Mesenchymal stem cell (in vitro differentiated cells and primary cell): ENCODE measurements at regions not wholly inside any gene's neighbourhood (a gene's known extent, or its start where the extent isn't known, plus 50 kb on each side); places are given as distances from the start of the nearest gene placed in this dataset.

Experiments used
- DNase-seq: peaks from one replicate; pipeline ENCODE4 v3.0.0-alpha.2; 2013
- H2AFZ ChIP-seq: one replicate; pipeline ENCODE4 v1.6.1; 2013; ENCODE audit warnings: low read depth, mild to moderate bottlenecking, control low read depth, inconsistent platforms, low read length, moderate library complexity
- H2AK5ac ChIP-seq: 2 replicates; pipeline ENCODE4 v1.6.1; 2013; ENCODE audit warnings: low read length, moderate library complexity, mild to moderate bottlenecking, inconsistent platforms; ENCODE audit not compliant: severe bottlenecking
- H2BK120ac ChIP-seq: one replicate; pipeline ENCODE4 v1.6.1; 2013; ENCODE audit warnings: low read depth, mild to moderate bottlenecking, inconsistent platforms, low read length, moderate library complexity
- H2BK12ac ChIP-seq, 2 experiments: one replicate each; pipeline ENCODE4 v1.6.1; 2013; ENCODE audit warnings: inconsistent platforms in 2 of 2, low read length in 2 of 2, mild to moderate bottlenecking in 2 of 2, moderate library complexity in 2 of 2, control low read depth in 1 of 2
- H2BK15ac ChIP-seq: one replicate; pipeline ENCODE4 v1.6.1; 2013; ENCODE audit warnings: mild to moderate bottlenecking, low read depth, inconsistent platforms; ENCODE audit not compliant: poor library complexity, severe bottlenecking
- H2BK5ac ChIP-seq: 2 replicates; pipeline ENCODE4 v1.6.1; 2013; ENCODE audit warnings: low read depth, mild to moderate bottlenecking, low read length, control low read depth, inconsistent platforms; ENCODE audit not compliant: poor library complexity, severe bottlenecking
- H3K14ac ChIP-seq, 2 experiments: one replicate each; pipeline ENCODE4 v1.6.1; 2013; ENCODE audit warnings: inconsistent platforms in 2 of 2, low read length in 2 of 2, control low read depth in 1 of 2, mild to moderate bottlenecking in 1 of 2, moderate library complexity in 1 of 2
- H3K18ac ChIP-seq, 2 experiments: one replicate each; pipeline ENCODE4 v1.6.1; 2013; ENCODE audit warnings: inconsistent platforms in 2 of 2, low read length in 2 of 2, control low read depth in 1 of 2, low read depth in 1 of 2, mild to moderate bottlenecking in 1 of 2
- H3K23ac ChIP-seq, 2 experiments: one replicate each; pipeline ENCODE4 v1.6.1; 2013; ENCODE audit warnings: inconsistent platforms in 2 of 2, low read length in 2 of 2, mild to moderate bottlenecking in 2 of 2, moderate library complexity in 2 of 2, control low read depth in 1 of 2
- H3K27ac ChIP-seq: 2 replicates; pipeline ENCODE4 v1.5.1; 2013; ENCODE audit warnings: mild to moderate bottlenecking, moderate library complexity, low read length, control low read depth, inconsistent platforms; ENCODE audit not compliant: poor library complexity, severe bottlenecking
- H3K27me3 ChIP-seq, 2 experiments: 2 replicates each; pipeline versions ENCODE4 v1.6.1 to v1.7.0; 2013; ENCODE audit warnings: low read length in 2 of 2, mild to moderate bottlenecking in 2 of 2, moderate library complexity in 2 of 2, control low read depth in 1 of 2, inconsistent platforms in 1 of 2; ENCODE audit not compliant: control insufficient read depth in 1 of 2, insufficient read depth in 1 of 2
- H3K36me3 ChIP-seq, 2 experiments: 2 replicates each; pipeline versions ENCODE4 v1.6.1 to v1.7.0; 2013; ENCODE audit warnings: low read length in 2 of 2, control low read depth in 1 of 2, inconsistent platforms in 1 of 2, low read depth in 1 of 2, mild to moderate bottlenecking in 1 of 2; ENCODE audit not compliant: insufficient read depth in 2 of 2, control insufficient read depth in 1 of 2
- H3K4ac ChIP-seq, 2 experiments: one replicate each; pipeline ENCODE4 v1.6.1; 2013; ENCODE audit warnings: inconsistent platforms in 2 of 2, low read length in 2 of 2, mild to moderate bottlenecking in 2 of 2, moderate library complexity in 2 of 2, control low read depth in 1 of 2, low read depth in 1 of 2
- H3K4me1 ChIP-seq: 2 replicates; pipeline ENCODE4 v1.6.1; 2013; ENCODE audit warnings: low read depth, low read length, control low read depth; ENCODE audit not compliant: control insufficient read depth, insufficient read depth
- H3K4me2 ChIP-seq: 2 replicates; pipeline ENCODE4 v1.6.1; 2013; ENCODE audit warnings: low read length, mild to moderate bottlenecking, inconsistent platforms; ENCODE audit not compliant: poor library complexity, severe bottlenecking
- H3K4me3 ChIP-seq, 2 experiments: 2 replicates each; pipeline versions ENCODE4 v1.5.1 to v1.7.0; 2013; ENCODE audit warnings: low read length in 2 of 2, mild to moderate bottlenecking in 2 of 2, control low read depth in 1 of 2, low read depth in 1 of 2; ENCODE audit not compliant: insufficient read depth in 1 of 2
- H3K79me1 ChIP-seq: replicated peaks from 2 replicates; pipeline ENCODE4 v1.6.1; 2013; ENCODE audit warnings: mild to moderate bottlenecking, control low read depth, low read length, inconsistent platforms; ENCODE audit not compliant: poor library complexity, severe bottlenecking
- H3K9ac ChIP-seq: 2 replicates; pipeline ENCODE4 v1.7.0; 2013; ENCODE audit warnings: mild to moderate bottlenecking, low read length, moderate library complexity
- H3K9me3 ChIP-seq: 2 replicates; pipeline ENCODE4 v1.7.0; 2013; ENCODE audit warnings: mild to moderate bottlenecking, low read length; ENCODE audit not compliant: control insufficient read depth
- H4K8ac ChIP-seq: one replicate; pipeline ENCODE4 v1.6.1; 2013; ENCODE audit warnings: inconsistent platforms, mild to moderate bottlenecking, low read length, moderate library complexity
- H4K91ac ChIP-seq: one replicate; pipeline ENCODE4 v1.6.1; 2013; ENCODE audit warnings: mild to moderate bottlenecking, low read length, inconsistent platforms
- WGBS: methylation state at CpG from one replicate; pipeline ENCODE4 v1.1.7; 2013; ENCODE audit warnings: mixed read lengths; 5-methylcytosine and 5-hydroxymethylcytosine counted together

DNA sequence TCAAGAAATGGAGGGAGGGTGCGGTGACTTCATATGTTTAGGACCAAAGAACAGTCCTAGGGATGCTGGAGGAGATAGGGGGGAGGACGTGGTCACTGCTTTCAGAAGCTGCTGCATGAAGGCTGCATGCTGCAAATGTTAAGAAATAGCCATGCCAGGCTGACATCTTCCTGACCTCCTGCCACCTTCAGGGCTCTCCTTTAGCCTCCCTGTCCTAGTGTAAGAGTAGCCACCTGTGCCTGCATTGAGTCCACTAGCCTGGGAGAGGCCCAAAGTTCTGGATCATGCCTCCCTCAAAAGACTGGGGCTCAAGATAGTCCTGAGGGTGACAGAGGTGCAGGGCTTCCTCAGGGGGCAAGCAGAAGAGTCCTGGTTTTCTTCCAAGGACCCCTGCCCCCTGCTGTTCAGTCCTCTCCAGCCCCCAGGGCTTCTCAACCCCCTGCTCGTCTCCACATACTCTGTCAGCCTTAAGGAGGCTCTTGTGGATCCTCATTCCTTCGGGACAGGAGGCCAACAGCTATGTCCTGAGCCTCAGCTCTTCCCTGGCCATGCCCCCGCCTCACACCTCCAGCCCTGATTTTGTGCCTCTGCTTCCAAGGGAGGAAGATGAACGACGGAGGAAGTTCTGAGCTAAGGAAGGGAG is 96.3 kb downstream of the MRPL14 start:
- DNase-seq: no peak
- no peak overlapping the region for H4K91ac ChIP-seq
- H2AK5ac ChIP-seq: no peak overlapping the region
- no peak overlapping the region for H2BK5ac ChIP-seq
- no peak overlapping the region for H3K23ac ChIP-seq
- H2BK15ac ChIP-seq: no peak overlapping the region
- no peak overlapping the region for H3K4ac ChIP-seq
- no peaks in the 10 kb centered on the region for H3K9me3 ChIP-seq
- H2BK12ac ChIP-seq: no peak overlapping the region
- no peaks in the 10 kb centered on the region for H3K79me1 ChIP-seq
- H3K4me1 ChIP-seq: peaks cover 14% of the 10 kb centered on the region
- H3K9ac ChIP-seq: no peak overlapping the region
- H3K4me2 ChIP-seq: no peak overlapping the region
- no peak overlapping the region for H3K14ac ChIP-seq
- H4K8ac ChIP-seq: no peak overlapping the region
- no peak overlapping the region for H3K4me3 ChIP-seq
- H3K36me3 ChIP-seq: no peaks in the 10 kb centered on the region
- peak overlapping the region; percentile 5 for H2AFZ ChIP-seq
- H3K27me3 ChIP-seq: no peaks in the 10 kb centered on the region
- H3K27ac ChIP-seq: no peak overlapping the region
- peak overlapping the region in 1 of 2 experiments; percentile 37 for H3K18ac ChIP-seq
- no peak overlapping the region for H2BK120ac ChIP-seq
- WGBS: 93% methylated on average over 5 of the region's 7 CpGs

DNA sequence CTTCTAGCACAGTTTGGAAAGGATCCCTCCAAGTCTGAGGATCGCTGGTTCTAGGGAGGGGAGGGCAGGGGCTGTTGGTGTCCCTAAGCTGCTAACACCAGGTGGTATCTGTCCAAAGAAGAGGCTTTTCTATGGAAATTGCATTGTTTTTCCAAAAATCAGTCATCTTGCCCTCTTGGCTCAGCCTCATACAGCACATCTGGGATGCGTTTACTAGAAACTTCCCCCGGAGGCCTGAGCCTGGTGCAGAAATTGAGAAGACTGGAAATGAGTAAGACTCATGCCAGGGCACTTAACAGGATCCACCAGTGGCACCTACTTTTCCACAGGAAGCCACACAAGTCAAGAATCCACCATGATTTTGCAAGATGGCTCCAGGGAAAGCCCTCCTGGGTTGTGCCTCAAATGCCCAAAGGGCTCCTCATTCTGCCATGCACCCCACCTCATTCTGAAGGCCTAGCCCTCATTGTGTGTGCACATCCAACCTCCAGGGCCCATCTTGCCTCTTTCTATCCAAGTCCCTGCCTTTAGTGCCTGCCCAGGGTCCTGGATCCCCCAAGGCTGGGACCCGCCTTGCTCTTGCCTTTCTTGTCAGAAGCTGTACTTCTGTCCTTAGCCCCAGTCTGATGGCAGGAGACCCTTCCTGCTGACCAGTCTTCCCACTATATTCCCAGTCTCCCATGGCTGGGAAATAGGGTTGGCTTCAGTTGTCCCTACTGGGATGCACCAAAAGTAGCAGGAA is 97.6 kb downstream of the MRPL14 start:
- Histone ChIP-seq H2AK5ac (no peak overlapping the region), H3K9me3 (no peaks in the 10 kb centered on the region), H4K8ac (no peak overlapping the region), H3K9ac (peak overlapping the region; percentile 49), H3K27me3 (no peaks in the 10 kb centered on the region), H3K36me3 (no peaks in the 10 kb centered on the region), H3K79me1 (no peaks in the 10 kb centered on the region), H2BK15ac (no peak overlapping the region), H2AFZ (no peak overlapping the region), H3K23ac (no peak overlapping the region), H3K4me1 (peaks cover 8% of the 10 kb centered on the region), H2BK120ac (no peak overlapping the region), H2BK12ac (no peak overlapping the region), H4K91ac (no peak overlapping the region), H3K27ac (no peak overlapping the region), H3K4ac (no peak overlapping the region), H2BK5ac (no peak overlapping the region), H3K18ac (no peak overlapping the region), H3K14ac (no peak overlapping the region), H3K4me2 (no peak overlapping the region), H3K4me3 (peak overlapping the region in 1 of 2 experiments; percentile 16)
- 81% methylated on average over 4 of the region's 4 CpGs for WGBS
- no peak for DNase-seq

DNA sequence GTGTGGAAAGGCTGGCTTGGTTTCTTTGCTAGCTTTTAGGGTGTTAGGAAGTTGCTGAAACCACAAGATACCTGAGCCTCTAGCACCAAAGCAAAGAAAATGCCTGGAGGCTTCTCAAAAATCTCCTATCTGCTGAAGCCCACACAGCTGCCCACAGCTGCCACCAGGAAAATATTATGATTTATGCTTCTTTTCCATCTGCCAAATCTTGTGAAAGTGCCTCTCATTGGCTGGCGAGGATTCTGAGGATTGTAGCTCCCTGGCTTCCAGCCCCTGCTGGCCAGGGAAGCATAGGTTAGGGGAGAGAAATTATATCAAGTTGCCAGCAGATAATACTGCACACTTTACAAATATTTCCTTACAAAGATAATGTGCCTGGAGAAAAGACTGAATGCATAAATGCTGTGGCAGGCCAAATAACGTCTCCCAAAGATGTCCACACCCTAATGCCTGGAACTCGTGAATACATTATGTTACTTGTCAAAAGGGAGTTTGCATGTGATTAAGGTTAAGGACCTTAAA is 98.4 kb downstream of the MRPL14 start:
- peaks cover 1% of the 10 kb centered on the region for H3K4me1 ChIP-seq
- peak overlapping the region; percentile 49 for H3K9ac ChIP-seq

DNA sequence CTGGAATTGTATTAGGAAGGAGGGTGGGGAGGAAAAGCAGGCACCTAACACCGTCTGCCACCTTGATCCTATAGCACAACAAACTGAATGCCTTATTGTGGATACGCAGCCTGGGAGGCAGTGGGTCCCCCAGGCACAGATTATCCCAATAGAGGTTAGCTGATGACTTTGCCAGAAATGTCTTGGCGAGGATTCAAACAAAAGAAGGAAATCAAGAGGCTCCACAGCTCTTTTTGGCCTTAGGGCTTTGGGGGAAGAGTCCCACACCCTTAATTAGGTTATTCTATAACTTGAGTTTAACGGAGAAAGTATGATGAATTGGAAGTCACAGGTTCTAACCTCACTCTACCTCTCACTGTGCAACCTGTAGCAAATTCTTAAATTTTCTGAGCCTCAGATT is 102.0 kb downstream of the MRPL14 start:
- no peaks in the 10 kb centered on the region for H3K36me3 ChIP-seq
- no peak overlapping the region for H3K9ac ChIP-seq
- H3K79me1 ChIP-seq: no peaks in the 10 kb centered on the region
- no peak overlapping the region for H3K4me2 ChIP-seq
- H3K27me3 ChIP-seq: no peaks in the 10 kb centered on the region
- H4K91ac ChIP-seq: no peak overlapping the region
- H2AK5ac ChIP-seq: no peak overlapping the region
- H2BK5ac ChIP-seq: no peak overlapping the region
- H4K8ac ChIP-seq: no peak overlapping the region
- H3K18ac ChIP-seq: no peak overlapping the region
- H3K14ac ChIP-seq: no peak overlapping the region
- H2BK15ac ChIP-seq: no peak overlapping the region
- H2BK120ac ChIP-seq: no peak overlapping the region
- WGBS: 91% methylated on average over 3 of the region's 4 CpGs
- no peak overlapping the region for H2AFZ ChIP-seq
- H3K23ac ChIP-seq: no peak overlapping the region
- no peak overlapping the region for H3K4me3 ChIP-seq
- no peak for DNase-seq
- H3K27ac ChIP-seq: no peak overlapping the region
- H3K4ac ChIP-seq: no peak overlapping the region
- peaks cover 5% of the 10 kb centered on the region for H3K4me1 ChIP-seq
- H3K9me3 ChIP-seq: no peaks in the 10 kb centered on the region
- H2BK12ac ChIP-seq: no peak overlapping the region

More for the DNA sequence above, 98.4 kb downstream of the MRPL14 start:
- H3K23ac ChIP-seq: no peak overlapping the region
- H2AK5ac ChIP-seq: no peak overlapping the region
- no peak overlapping the region for H2AFZ ChIP-seq
- H3K79me1 ChIP-seq: no peaks in the 10 kb centered on the region
- H3K4me2 ChIP-seq: no peak overlapping the region
- H3K36me3 ChIP-seq: no peaks in the 10 kb centered on the region
- H2BK120ac ChIP-seq: no peak overlapping the region
- H4K91ac ChIP-seq: no peak overlapping the region
- H3K18ac ChIP-seq: no peak overlapping the region
- peak overlapping the region in 1 of 2 experiments; percentile 16 for H3K4me3 ChIP-seq
- no peak overlapping the region for H3K4ac ChIP-seq
- no peaks in the 10 kb centered on the region for H3K27me3 ChIP-seq
- no peak overlapping the region for H2BK15ac ChIP-seq
- no peak overlapping the region for H2BK5ac ChIP-seq
- H2BK12ac ChIP-seq: no peak overlapping the region
- no peak overlapping the region for H3K27ac ChIP-seq
- no peaks in the 10 kb centered on the region for H3K9me3 ChIP-seq
- H3K14ac ChIP-seq: no peak overlapping the region
- 92% methylated on average over 2 of the region's 3 CpGs for WGBS
- no peak for DNase-seq
- H4K8ac ChIP-seq: no peak overlapping the region
